GM19468 (cell line): ENCODE measurements at regions not wholly inside any gene's neighbourhood (a gene's known extent, or its start where the extent isn't known, plus 50 kb on each side); places are given as distances from the start of the nearest gene placed in this dataset.
"Not testable (repeated sequence)": the region's sequence is repeated elsewhere in the genome, so short reads cannot be mapped to it uniquely, and the experiment has no call there.

ENCODE experiments used
- ATAC-seq: cut with Tn5 transposase; IDR thresholded peaks from one replicate; pipeline ENCODE4 v1.9.1; 2021; ENCODE audit warnings: mild to moderate bottlenecking, moderate library complexity, moderate number of reproducible peaks; ENCODE audit not compliant: unreplicated experiment; ENCODE audit errors: extremely low read depth

DNA sequence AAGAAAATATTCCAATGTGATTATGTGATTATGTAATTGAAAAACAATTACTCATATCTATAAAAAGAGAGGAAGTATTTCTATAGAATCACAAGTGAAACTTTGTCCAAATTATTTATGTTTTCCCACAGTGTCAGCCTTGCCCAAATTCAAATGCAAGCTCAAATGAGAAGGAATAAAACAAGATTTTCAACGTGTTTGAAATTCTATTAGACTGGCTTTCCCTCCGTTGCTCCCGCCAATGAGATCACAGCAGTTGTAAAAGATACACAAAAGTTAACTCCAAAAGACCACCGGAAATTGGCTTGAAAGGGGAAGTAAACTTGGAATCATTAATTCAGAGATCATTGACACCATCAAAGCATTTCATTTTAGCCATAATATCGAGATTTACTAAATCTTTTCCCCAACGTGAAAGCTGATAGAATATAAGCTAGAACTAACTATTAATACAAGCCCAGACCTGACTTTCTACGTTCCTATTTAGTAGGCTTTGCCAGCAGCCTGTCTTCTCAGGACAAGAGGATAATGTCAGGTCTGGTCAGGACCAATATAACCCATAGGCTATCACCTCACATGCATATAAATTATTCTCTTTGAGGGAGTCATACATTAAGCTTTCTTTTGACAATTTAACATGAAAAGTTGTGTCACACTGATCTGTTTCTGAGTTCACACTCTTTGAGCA lies 222.6 kb upstream of the CHAC2 start:
- no peak for ATAC-seq

DNA sequence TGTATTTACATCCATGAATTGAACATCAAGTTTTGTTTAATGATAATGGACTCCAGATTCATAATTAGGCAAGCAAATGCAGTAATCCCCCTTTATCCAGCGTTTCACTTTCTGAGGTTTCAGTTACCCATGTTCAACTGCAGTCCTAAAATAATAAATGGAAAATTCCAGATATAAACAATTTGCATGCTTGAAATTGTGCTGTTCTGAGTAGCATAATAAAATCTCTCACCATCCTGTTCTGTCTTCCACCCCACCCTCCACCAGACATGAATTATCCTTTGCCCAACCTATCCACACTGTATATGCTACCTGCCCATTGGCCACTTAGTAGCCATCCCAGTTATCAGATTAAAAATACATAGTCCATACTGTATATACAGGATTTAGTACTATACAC lies 224.5 kb upstream of the CHAC2 start:
- ATAC-seq = no peak

DNA sequence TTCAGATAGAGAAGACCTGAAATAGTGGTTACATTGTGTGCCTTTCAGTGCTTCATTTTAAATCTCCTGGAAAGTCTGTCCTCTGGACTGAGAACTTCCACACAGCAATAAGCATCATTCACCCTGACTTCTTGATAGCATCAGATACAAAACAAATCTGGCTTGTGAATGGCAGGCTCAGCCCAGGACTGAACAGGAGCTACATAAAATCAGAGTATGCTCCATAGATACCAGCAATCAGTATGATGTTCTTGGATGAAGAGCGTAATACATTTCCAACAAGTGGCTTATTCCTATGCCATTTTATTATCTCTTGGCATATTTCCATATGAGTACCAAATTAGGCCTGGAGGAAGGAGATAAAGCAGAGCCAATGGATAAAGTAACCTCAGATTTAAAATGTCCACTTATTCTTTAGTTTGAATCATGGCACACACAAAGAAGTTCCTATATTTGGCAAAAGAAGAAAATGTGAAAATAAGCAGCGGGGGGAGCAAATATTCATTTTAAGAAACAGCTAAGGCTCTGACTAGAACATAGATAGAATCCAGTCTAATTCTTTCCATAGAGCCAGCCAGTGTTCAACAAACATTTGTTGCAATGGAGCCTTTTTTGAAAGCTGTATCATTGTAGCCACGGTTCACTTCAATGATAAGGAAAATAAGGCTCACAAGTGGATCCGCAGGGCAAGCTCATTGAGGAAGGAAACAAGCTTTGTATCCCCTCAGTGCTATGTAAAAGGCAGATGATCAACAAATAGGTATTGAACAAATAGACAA lies 230.8 kb upstream of the CHAC2 start:
- no peak for ATAC-seq

DNA sequence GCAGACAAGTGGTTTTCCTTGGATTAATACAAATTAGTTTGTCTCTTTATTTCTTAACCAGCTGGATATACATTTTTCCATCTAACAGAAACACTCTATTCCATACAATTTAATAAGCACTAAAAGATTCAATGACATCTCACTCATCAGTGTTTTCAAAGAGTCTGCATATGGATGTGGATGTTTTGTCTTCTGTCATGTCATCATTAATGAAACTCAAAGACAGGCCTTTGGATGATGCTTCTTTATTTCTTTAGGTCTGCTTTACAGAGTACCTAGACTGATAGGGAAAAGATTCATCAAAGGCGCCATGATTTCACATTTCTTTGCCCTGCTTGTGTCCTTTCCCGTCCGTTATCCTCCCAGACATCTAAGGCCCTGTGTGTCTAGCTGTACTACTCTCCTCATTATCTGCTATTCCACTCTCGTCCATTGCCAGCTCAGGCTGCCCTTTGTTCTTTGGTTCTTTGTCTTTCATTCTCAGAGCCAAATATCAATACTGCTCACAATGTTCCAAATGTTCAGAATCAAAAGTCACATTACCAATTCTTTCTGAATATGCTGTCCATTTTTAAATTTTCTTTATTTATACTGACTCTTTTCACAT lies 232.3 kb upstream of the CHAC2 start:
- no peak for ATAC-seq

DNA sequence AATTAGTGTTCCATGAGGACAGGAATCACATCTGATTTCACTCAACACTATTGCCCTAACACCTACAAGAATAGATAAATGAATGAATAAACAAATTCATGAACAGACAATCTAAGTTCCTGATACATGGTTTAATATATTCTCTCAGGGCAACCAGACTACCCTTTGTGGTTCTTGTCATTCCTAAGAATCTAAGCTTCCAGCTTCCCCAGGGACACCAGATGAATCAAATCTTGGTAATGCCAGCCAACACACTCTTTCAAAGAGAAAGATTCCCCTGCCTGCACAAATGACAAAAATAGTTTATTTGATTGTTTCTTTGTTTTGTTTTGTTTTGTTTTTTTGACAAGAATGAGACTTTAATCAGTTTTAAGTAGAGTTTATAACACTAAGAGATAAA lies 237.5 kb upstream of the CHAC2 start:
- no peak for ATAC-seq

DNA sequence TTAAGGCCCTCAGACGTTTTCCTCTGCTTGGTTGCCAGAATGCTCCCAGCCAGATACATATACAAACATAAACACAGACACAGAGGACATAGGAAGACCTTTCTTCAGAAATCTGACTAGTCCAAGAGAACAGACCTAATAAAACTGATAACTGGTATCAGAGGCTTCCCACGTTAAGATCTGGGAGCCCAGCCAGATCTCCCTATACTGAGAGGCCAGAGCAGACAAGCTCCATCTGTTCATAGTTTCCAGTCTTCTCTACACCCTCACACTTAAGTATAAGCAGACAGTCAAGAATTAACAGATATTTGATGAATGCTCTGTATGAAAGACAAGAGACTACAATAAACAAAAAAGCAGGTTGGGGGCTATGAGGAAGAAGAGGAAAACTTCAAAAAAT lies 240.5 kb upstream of the CHAC2 start:
- no peak for ATAC-seq

DNA sequence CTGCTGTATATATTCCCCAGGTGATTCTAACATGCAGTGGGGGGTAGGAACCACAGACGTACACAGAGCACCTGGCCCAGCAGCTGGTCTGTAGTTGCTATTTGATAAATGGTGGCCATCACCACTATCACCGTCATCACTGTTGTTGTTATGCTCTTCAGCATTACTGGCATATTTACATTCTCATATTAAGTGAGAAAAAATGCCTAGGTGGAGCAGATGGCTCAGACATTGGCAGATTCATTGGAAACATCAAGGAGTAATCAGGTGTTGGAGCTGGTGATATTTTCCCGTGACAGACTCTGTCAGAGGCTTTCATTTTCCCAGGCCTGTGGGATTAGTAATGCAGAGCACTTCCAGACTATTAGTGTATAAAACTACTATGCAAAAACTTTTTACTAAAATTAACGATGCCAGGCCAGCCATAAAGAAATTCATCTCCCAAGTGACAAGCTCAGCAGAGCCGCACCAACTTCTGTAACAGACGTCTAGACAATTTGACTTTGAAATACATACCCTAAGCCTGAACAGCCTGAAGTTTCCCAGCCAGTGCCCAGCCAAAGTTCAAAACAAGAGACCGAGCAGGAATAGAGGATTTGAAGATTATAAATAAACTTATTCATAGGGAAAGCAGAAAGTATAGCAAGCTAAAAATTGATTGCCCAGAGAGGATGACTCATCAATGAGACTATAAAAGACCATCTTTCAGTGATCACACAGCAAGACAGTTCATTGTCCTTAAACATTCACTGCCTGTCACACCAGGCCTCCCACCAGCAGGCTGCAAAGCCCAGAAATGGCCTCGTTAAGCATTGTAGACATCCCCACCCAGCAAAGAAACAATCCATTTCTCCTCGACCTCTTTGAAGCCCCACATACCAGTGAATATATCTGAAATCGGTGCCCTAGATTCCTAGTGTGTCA lies 247.4 kb upstream of the CHAC2 start:
- no peak for ATAC-seq

DNA sequence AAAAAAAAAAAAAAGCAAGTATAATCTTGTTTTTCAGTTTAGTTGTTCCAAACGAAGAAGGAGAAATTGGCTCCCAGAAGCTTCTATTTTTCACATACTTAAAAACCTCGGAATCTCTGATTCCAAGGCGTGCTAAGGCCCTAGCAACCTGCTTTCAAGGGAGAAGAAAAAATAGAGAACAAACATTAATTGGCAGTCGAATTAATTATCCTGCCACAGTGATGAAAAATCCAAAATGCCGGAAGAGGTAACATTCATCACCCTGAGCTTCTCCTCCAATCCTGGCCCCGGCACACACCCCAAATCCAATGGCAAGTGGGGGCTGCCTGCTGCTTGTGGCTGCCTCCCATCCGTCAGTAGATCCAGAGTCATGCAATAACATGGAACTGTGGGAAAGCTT lies 250.2 kb upstream of the CHAC2 start:
- no peak for ATAC-seq

DNA sequence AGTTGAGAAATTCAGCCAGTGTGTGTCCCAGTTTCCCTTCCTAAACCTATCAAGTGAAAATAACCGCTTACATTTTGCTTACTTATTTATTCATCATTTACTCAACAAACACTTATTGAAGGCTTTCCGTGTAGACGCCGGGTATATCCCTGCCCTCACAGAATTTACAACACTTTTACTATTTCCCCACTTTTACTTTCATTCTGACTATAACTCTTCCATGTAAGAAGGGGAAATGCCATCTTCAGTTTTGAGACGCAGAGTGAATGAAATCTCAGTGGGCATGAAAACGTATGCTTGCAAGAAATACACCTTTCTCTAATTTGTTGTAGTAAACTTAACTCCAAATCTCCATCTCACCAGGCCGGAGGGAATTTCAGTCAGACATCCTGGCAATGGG lies 251.0 kb upstream of the CHAC2 start:
- ATAC-seq = no peak

DNA sequence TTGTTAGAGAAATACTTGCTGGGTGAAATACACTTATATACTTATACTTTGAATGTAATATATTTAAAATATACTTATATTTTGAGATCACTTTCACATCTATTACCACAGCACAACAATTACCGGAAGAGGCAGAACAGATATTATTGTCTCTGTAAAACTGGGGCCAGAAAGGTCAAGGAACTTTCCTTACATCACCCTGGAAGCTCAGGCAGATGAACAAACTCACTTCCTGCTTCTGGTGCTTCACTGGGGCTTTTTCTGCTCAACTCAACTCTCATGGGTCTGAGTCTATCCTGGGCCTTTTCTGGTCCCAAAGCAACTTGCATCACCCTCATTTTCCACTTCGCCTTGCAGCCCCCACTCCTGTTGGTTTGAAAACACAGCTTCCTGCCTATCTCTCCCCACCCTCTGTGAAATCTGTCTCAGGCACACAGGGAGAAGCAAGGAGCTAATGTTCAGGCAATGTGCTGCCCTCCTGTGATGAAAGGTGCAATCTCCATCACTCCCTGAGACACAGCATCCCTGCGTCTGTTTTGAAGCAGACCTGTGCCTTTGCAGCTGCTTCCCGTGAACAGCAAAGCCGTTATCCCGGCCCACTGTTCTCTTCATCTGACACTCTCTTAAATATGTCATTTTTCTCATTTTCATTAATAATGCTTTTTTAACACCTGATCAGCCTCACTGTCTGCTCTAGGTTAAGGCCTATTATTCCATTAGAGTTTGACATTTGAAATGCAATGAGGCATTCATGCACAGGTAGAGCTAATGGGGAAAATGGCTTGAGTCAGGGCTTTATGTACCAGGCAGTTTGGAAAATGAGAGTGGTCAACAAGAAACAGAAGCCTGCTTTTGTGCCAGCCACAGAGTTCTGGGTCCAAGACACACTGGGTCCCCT lies 251.9 kb upstream of the CHAC2 start:
- ATAC-seq = no peak

DNA sequence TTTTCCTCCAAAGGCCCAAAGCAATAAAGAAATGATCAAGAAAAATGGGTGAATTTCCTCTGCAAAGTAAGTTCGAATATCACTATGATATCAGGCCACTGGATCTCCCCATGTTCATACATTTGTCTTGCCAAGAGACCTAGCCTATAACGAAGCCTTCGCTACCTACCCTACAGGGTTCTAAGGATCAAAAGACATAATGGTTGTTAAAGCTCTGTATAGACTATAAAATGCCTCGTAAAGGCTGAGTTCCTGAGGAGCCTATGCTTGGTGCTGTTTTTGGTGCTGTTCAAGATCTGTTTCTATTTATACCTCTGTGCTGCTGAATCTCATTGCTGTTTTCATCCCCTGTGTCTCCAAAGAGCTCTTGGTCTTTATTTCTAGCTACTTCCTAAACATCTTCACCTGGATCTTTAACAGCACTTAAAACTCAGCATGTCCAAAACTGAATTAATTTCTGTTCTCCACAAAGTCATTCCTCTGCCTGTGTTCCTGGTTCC lies 254.4 kb upstream of the CHAC2 start:
- ATAC-seq = no peak

DNA sequence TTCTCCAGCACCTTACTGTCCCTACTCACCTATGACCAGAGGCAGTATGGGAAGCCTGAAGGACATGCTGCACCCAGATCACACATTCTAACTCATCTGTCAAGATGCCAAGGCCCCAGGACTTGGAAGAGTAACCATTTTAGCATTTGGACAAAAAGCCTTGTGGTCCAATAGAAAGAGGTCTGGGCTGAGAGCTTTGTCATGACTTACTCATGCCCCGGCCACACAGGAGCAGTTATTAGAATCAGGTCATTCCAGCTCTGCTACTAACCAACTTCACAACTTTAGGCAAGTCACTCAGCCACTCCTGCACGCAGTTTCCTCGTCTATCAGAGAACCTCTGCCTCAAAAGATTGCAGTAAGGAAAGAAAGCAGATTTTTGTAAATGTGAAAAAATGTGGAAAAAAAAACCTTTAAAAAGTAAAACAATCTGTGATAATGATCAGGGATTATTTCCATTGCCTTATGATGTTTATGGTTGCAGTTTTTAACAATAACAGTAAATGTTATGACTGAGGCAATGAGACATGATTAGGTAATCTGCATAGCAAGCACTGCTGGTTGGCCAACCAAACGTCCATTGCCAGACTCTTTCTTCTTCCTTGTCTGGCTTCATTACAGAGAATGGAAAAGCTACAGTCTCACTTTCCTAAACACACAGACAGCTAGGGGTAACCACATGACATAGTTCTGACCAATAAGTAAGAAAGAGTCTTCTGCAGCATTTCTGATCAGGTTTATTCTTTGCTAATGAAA lies 255.4 kb upstream of the CHAC2 start:
- no peak for ATAC-seq

DNA sequence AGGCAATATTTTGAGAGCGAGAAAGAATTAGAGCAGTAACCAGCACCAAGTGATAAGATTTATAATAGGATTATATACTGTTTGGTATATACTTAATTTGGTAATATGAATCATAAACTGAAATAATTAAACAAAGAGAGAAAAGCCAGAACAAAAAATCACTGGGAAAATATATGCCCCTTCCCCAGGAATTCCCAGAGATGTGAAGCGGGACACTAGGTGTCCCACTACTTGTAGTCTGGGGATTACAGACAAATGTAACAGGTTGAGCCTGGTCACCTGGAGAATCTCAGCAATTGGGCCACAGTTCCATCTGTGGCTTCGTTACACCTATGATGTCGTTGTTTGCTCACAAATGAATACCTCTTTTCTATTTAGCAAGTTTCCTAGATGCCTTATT lies 256.1 kb upstream of the CHAC2 start:
- no peak for ATAC-seq

DNA sequence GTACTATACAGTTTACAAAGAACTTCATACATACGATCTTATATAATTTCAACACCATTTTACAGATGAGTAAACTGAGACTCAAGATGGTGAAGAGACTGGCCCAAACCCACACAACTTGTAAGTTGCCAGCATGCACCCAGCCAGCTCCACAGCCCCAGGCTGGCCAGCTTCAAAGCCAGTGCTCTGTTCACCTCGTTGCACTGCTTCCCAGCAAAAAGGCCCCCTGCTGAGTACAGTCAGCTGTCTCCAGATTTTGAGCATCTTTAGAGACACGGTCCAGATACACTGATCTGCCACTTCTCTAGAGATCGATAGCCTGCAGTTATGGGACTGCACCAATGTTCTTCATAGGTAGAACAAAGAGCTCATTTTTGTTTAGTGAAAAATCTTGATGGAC lies 257.2 kb upstream of the CHAC2 start:
- ATAC-seq = no peak

DNA sequence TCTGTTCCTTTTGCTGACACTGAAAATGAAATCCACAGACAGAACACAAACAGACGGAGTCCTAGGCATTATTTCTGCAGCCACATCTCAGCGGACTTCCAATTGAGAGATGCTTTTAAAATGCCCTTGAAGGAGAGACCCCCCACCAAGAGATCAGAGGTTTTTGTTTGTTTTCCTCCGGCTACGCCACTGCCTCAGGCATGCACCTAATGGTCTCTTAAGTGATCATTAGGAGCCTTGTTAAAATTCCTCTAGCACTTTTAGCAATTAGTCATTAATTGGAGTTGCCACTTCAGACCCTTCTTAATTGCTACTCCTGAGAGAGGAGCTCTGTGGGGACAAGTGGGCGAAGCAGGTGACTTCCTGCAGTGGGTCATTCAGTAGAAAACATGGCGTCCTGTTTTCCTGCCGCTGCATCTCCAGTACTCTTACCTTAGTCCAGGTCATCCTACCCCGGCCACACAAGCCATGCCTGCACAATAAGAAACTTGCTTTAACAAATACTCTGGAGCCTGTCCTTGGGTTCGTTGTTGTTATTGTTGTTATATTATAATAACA lies 257.7 kb upstream of the CHAC2 start:
- no peak for ATAC-seq

DNA sequence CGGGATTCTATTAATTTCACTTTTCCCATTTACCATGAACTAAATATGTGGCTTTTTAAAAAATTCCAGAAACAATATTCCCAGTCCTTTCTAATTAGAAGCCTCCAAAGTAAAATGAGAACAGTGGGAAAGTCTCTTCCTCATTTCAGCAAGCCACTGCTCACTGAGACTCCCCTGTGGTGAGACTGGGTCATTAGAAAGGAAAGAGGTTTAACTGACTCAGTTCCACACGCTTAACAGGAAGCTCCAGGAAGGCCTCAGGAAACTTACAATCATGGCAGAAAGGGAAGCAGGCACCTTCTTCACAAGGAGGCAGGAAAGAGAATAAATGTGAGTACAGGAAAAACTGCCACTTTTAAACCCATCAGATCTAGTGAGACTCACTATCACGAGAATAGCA lies 258.9 kb upstream of the CHAC2 start:
- no peak for ATAC-seq

DNA sequence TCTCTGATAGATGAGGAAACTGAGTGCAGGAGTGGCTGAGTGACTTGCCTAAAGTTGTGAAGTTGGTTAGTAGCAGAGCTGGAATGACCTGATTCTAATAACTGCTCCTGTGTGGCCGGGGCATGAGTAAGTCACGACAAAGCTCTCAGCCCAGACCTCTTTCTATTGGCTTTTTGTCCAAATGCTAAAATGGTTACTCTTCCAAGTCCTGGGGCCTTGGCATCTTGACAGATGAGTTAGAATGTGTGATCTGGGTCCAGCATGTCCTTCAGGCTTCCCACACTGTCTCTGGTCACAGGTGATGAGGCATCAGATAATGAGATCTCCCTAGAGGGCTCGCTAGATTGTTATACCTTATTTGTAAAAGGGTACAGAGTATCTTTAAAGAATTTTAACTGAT lies 260.5 kb upstream of the CHAC2 start:
- ATAC-seq = not testable (repeated sequence)

DNA sequence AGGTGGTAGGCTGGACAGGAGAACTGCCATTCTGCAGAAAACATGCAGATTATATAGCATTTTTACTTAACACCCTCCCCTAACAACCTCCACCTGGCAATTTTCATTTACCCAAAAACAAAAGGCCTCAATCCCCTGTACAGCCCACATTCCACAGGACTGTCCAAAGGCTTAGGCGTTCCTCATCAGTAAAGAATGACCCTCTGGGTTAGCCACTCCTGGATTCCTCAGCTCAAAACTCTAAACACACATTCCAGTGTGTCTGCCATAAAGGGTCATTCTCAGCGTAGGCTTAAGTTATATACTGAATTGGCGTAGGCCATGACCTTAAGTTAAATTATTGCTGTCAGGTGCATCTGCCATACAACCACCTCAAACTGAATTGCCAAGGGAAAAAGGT lies 261.8 kb upstream of the CHAC2 start:
- no peak for ATAC-seq
